ENCODE measurements at regions not wholly inside any gene's neighbourhood (a gene's known extent, or its start where the extent isn't known, plus 50 kb on each side); places are given as distances from the start of the nearest gene placed in this dataset.

- no peak for TF ChIP-seq GATA2 (IDR thresholded peaks at IDR 0.05; ENCODE audit: insufficient read depth, insufficient read length, low read depth, low read length)
- TF ChIP-seq JUN (IDR thresholded peaks at IDR 0.05; ENCODE audit: borderline replicate concordance, insufficient read depth, insufficient read length, low read depth): no peak
- no peak for TF ChIP-seq MAX (IDR thresholded peaks at IDR 0.05; ENCODE audit: insufficient read depth, insufficient read length)
- no peak for TF ChIP-seq POLR2A (IDR thresholded peaks at IDR 0.05; ENCODE audit: low read depth, low read length)
- no peak for TF ChIP-seq MYC (IDR thresholded peaks at IDR 0.05; ENCODE audit: low read depth, low read length)
- no peak for TF ChIP-seq CTCF (IDR thresholded peaks at IDR 0.05; ENCODE audit: extremely low read depth in 1 of 2, insufficient read depth in 1 of 2, low read depth in 1 of 2, low read length in 2 of 2)
- TF ChIP-seq EZH2 (IDR thresholded peaks at IDR 0.05; ENCODE audit: borderline replicate concordance, low read depth, low read length, severe bottlenecking): no peak
- TF ChIP-seq FOS (IDR thresholded peaks at IDR 0.05; ENCODE audit: borderline replicate concordance, insufficient read depth, low read length): no peak
- TF ChIP-seq POLR2AphosphoS5 (IDR thresholded peaks at IDR 0.05; ENCODE audit: insufficient read depth, low read depth, low read length): no peak
- H3K27me3 ChIP-seq (ENCODE audit: control insufficient read depth in 2 of 2, insufficient read depth in 2 of 2, low read length in 2 of 2): no peaks in the 10 kb centered on the region
- no peak overlapping the region for H3K27ac ChIP-seq (ENCODE audit: insufficient read depth, low read depth, low read length)
- dilution Hi-C loops (cut with MboI; ENCODE audit: extremely low pct_ligation_motif_present, low sequenced_read_pairs) (no loop called here), intact Hi-C loops (cut with micrococcal nuclease) (no loop called here)
- no peaks in the 10 kb centered on the region for H3K36me3 ChIP-seq (ENCODE audit: control insufficient read depth in 2 of 2, extremely low read depth in 1 of 2, insufficient read depth in 2 of 2, low read length in 2 of 2)
- H3K9me1 ChIP-seq (replicated peaks; ENCODE audit: control insufficient read depth, extremely low read depth, insufficient read depth, low read length): no peaks in the 10 kb centered on the region
- no peaks in the 10 kb centered on the region for H3K79me2 ChIP-seq (ENCODE audit: control insufficient read depth, insufficient read depth, low read length)
- H3K4me1 ChIP-seq (ENCODE audit: control insufficient read depth, extremely low read depth, insufficient read depth, low read length): no peaks in the 10 kb centered on the region
- CTCF ChIA-PET: no interaction called here
- POLR2A ChIA-PET: no interaction called here
- no peak overlapping the region for H3K4me3 ChIP-seq (replicated peaks in 1 of 3; ENCODE audit: insufficient read depth in 1 of 3, low read depth in 1 of 3, low read length in 3 of 3)
- DNase-seq (ENCODE audit: low read depth, low spot score) (no peak), FAIRE-seq (no peak)
- no peak overlapping the region for H3K9ac ChIP-seq (replicated peaks; ENCODE audit: extremely low read depth, insufficient read depth, low read length)
- peaks cover 3% of the 10 kb centered on the region for H3K9me3 ChIP-seq (replicated peaks; ENCODE audit: control insufficient read depth, insufficient read depth, low read length)
- no peaks in the 10 kb centered on the region for H4K20me1 ChIP-seq (replicated peaks; ENCODE audit: control insufficient read depth, extremely low read depth, insufficient read depth, low read length)
- BruUV-seq (replicated peaks): no TSS peak
- no peak overlapping the region for H3K4me2 ChIP-seq (ENCODE audit: insufficient read depth, low read length)
- no peak overlapping the region for H2AFZ ChIP-seq (ENCODE audit: low read depth, low read length)
Observed at GRCh38 chr5:4255441-4255840, 659.8 kb downstream of the IRX1 start.
